DOHH2 (cell line): ENCODE measurements at regions not wholly inside any gene's neighbourhood (a gene's known extent, or its start where the extent isn't known, plus 50 kb on each side); places are given as distances from the start of the nearest gene placed in this dataset.

Experiments
- EZH2phosphoT487 ChIP-seq: fragments of 200-600 bp; sonication (generic); IDR thresholded peaks from 2 replicates; pipeline ENCODE4 v1.6.1; 2017; ENCODE audit warnings: borderline replicate concordance, mild to moderate bottlenecking, antibody characterized with exemption, low read length, moderate library complexity, mixed read lengths
- TF ChIP-seq, protein P1 (sequence below): fragments of 200-600 bp; sonication (generic); IDR thresholded peaks from one replicate; pipeline ENCODE4 v1.5.1; 2014; ENCODE audit warnings: antibody characterized with exemption, mild to moderate bottlenecking, low read depth, low read length; ENCODE audit not compliant: poor library complexity, severe bottlenecking

DNA sequence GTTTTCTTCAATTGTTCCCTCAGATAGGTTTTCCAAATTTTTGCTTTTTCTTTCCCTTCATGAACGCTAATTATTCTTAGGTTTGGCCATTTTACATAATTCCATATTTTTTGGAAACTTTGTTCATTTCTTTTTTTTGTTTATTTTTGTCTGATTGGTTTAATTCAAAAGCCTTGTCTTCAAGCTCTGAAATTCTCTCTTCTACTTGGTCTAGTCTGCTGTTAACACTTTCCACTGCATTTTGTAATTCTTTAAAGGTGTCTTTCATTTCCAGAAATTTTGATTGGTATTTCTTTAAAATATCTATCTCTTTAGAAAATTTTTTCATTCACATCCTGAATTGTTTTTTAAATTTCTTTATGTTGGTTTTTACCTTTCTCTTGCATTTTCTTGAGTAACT is 63.9 kb upstream of the VLDLR start:
- no peak for TF ChIP-seq EZH2phosphoT487
- TF ChIP-seq, protein P1, sequence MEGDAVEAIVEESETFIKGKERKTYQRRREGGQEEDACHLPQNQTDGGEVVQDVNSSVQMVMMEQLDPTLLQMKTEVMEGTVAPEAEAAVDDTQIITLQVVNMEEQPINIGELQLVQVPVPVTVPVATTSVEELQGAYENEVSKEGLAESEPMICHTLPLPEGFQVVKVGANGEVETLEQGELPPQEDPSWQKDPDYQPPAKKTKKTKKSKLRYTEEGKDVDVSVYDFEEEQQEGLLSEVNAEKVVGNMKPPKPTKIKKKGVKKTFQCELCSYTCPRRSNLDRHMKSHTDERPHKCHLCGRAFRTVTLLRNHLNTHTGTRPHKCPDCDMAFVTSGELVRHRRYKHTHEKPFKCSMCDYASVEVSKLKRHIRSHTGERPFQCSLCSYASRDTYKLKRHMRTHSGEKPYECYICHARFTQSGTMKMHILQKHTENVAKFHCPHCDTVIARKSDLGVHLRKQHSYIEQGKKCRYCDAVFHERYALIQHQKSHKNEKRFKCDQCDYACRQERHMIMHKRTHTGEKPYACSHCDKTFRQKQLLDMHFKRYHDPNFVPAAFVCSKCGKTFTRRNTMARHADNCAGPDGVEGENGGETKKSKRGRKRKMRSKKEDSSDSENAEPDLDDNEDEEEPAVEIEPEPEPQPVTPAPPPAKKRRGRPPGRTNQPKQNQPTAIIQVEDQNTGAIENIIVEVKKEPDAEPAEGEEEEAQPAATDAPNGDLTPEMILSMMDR, result no peak
